HG03280 (cell line): ENCODE measurements at regions not wholly inside any gene's neighbourhood (a gene's known extent, or its start where the extent isn't known, plus 50 kb on each side); places are given as distances from the start of the nearest gene placed in this dataset.
"Not testable (repeated sequence)": the region's sequence is repeated elsewhere in the genome, so short reads cannot be mapped to it uniquely, and the experiment has no call there.

Experiments
- ATAC-seq: cut with Tn5 transposase; IDR thresholded peaks from one replicate; pipeline ENCODE4 v1.9.1; 2021; ENCODE audit warnings: mild to moderate bottlenecking, moderate library complexity; ENCODE audit not compliant: unreplicated experiment

DNA sequence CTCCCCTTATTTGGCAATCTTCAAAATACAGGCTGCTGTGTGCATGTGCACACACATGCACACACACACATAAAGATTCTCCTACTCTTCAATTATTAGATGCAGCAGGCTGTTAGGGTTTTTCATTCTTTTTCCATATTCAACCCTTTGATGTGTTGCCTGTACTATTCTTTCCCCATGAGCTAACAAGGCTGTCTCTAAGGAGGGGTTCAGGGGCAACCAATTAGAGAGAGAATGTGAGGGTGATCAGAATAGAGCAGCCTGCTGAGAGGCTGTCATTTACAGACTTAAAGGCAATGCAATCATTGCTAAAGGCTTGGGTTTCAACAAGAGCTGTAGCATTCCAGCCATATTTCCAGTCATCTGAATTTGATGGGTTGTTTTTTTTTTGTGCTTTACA, 467.4 kb upstream of the ID4 start:
- ATAC-seq = no peak

DNA sequence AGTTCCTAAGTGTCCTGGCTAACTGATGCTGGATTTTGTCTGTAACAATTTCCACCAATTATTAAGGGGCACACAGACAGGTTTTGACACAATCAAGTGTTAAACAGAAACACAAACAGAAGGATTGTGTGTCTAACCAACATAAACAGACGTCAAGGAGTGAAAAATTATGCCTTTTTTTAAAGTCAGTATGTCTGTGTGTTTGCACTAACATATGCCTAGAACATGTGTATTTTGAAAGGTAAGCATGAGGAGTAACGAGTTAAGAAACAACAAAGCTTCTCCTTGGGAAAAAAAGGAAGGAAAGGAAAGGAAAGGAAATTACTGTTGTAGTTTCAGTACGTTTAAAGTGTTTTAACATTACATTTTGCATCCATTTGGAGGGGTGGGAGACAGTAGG, 466.3 kb upstream of the ID4 start:
- no peak for ATAC-seq

DNA sequence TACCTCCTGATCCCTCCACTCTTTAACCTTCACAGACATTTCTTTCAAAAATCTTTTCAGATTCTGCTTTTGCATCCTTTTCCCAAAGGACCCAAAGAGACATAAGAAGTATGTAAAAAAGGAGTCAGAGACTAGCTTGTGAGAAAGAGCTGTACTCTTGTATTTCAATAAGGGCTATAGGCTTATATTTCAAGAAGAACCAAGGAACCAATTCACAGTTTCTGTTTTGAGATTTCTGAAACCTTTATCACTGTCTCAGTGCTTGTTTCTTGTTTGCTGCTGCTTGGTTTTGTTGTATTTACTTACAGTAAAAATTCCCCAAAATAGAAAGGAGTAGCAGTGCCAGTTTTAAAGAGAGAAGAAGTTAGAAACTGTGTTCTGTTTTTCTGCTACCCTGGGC, 461.6 kb upstream of the ID4 start:
- no peak for ATAC-seq

DNA sequence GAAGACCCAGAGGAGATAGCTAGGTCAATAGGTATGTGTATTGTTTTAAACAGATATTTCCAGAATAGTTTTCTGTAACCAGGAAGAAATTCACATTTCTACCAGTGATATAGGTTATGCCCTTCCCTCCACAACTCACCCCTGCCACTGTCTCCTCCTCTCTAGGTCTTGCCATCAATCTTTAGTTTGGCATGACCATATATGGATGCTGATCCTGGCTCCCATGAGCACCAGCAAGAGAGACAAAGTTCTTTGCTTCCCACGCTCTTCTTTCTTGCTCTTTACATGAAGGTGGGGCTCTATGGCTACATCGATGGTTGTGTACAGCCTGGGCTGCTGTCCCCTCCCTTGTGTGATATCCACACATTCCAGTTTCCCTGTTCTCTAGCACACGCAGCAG, 459.4 kb upstream of the ID4 start:
- no peak for ATAC-seq

DNA sequence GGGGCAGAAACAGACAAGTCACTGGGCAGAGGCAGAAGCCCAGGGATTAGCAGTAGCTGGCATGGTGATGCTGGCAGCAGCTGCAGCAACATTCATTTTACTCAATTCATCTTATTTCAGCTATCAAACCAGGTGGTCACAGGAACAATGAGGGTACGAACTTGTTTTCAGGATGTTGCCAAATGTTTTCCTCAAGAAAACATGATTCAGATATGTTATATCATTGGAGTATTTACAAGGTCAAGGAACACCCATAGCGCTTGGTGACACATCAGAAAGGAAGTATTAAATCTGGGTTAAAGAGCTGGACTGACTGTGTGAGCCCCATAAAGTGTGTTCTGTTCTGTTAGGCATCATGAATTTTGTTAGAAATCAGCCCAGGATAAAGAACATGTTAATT, 456.9 kb upstream of the ID4 start:
- no peak for ATAC-seq

DNA sequence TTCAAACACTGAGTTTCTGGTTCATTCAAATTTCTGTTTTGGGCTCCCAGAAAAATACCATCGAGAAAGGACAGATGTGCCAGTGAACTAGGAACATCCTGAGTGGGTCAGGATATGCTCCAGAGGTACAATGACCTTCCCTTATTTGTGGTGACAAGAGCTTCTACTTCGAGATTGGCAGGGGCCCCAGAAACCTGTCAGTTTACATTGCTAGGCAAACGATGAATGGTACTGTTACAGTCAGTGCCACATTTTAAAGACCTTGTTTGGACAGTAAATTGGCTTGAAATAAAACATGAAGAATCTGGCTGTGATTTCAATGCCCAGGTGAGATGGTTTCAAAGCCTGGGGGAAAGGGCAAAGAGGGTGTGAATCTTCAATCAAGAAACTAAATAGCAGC, 454.5 kb upstream of the ID4 start:
- no peak for ATAC-seq

DNA sequence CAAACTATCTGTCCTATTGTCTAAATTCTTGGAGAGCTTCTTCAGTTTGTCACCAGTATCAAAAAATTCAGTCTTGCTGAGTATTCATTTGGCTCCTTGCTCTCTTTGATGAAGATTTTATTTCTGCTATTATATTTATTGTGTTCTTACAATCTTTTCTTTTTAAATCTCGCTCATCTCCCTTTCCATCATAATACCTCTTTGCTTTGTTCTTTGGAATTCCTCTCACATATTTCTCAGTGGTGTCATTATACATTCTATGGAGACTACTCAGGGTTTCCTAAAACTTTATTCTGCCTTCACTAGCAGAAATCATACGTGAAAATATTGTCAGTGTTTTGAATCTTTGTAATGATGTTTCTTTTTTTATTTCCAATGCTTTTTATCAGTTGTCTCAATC, 445.2 kb upstream of the ID4 start:
- ATAC-seq = no peak

DNA sequence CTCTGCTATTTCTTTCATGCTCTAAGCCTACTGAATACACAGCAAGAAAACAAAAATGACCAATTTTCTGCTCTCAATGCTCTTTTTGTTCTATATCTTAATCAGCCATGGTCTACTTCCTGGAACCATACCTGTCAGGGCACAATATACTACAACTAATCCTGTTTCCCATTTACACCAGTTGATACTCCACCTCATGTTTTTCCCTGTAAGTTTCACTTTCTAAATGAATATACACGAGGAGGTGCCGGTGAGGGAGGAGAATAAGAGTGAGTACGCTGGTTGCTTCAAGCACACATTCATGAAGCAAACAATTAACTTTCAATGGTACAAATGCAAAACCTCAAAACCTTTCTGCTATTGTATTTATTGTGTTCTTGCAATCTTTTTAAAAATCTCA, 443.1 kb upstream of the ID4 start:
- ATAC-seq = no peak

DNA sequence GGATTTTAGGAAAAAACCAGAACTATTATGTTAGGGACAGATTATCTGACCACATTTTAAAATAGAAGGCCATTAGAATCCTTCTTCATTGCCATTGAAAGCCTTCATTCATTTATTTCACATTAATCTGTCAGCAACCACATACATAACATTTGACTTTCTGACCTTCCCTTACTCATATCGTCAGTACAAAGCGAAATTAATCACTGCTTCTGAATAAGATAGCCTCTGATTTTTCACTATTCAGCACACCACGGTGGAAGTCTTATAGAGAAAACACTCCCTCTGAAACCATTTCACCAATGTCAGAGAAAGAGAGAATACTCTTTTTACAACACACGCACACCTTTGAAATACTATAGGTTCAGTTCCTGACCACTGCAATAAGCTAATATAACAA, 442.5 kb upstream of the ID4 start:
- no peak for ATAC-seq

DNA sequence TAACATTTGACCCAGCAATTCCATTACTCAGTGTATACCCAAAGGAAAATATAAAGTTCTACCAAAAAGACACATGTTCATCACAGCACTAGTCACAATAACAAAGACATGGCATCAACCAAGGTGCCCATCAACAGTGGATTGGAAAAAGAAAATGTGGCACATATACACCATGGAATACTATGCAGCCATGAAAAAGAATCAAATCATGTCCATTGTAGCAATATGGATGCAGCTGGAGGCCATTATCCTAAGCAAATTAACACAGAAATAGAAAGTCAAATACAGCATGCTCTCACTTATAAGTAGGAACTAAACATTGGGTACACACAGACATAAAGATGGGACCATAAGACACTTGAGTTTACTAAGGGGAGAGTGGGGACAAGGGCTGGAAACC, 441.9 kb upstream of the ID4 start:
- ATAC-seq = no peak

DNA sequence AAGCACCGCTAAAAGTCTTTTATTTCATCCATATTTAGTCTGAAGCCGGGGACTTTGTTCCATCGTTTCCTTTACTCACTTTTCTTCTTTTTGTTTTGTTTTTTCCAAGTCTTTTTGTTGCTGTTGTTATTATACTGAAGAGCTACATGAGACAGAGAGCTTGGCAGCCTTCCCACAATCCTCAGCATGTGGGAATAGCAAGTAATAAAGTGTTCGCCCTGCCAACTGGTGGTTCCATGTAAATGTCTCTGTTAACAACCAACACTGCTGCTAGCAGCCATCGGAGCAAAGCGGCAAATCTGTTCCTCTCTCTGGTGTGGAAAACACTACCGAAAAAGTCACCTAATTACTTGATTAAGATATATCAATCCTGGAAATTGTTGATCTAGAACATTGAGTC, 437.8 kb upstream of the ID4 start:
- ATAC-seq = no peak

DNA sequence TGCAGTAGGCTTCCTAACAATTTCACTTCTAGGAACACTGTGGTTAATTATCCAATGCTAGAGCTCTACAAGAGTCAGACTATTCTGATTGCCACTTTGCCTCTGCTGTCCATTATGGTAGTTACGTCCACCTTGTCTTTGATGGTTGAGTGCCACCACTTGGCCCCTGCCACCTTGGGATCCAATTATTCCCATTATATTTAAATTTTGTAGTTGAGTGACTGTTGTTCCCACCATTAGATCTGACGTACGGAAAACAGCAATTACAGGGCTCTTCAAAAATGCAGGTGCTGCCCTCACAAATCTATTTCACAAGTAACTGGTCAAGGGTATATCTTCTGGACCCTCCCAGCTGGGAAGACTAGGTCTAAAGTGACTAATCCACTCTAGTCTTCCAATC, 432.3 kb upstream of the ID4 start:
- not testable (repeated sequence) for ATAC-seq

DNA sequence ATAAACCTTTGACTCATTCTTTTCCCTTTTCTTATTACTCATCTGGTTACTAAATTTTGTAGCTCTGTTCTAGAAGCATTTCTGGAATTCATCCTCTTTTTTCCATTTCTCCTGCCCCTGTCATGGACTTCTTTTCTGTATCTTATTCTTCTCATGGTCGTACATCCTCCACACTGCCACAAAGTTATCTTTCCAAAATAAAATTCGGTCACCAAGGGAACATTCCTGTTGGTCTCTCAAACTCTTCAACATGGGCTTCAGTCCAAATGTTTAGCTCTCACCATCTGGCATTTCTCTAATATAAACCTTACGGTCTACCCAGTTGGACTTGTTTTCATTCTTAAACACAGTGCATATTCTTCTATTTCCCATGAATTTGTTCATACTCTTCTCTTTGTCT, 428.8 kb upstream of the ID4 start:
- no peak for ATAC-seq

DNA sequence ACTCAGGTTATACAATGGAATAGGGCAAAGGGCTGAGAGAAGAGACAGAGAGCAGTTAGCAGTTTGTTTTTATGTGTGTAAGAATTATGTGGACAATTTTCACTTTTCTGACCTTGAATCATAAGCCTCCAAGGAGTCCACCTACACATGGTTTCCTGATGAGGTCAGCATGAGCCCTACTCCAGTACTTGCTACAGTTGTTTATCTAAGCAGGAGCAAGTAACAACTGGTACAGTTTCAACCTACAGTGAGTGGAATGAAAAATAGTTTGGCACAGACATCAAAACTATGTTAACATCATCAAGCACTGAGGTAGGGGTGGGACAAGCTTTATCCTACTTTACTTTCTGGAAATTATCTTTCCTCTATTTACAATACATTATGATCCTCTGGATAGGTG, 426.7 kb upstream of the ID4 start:
- no peak for ATAC-seq

DNA sequence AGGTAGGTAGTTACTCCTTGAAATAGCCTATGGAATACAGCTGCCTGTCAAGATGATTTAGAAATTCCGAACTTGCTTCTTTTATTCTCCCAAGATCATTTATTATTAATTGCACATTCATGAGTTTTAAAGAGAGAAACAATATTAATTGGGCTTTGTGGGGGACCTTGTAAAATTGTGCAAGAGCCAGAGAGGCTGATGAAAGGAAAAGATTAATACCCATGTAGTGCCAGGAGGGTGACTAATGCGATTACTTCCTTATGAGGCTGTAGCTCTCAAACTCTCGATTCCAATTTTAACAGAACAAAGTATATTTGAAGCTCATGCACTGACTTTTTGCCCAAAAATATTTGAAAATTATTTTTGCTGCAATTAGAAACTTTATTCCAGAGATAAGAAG, 423.8 kb upstream of the ID4 start:
- no peak for ATAC-seq

DNA sequence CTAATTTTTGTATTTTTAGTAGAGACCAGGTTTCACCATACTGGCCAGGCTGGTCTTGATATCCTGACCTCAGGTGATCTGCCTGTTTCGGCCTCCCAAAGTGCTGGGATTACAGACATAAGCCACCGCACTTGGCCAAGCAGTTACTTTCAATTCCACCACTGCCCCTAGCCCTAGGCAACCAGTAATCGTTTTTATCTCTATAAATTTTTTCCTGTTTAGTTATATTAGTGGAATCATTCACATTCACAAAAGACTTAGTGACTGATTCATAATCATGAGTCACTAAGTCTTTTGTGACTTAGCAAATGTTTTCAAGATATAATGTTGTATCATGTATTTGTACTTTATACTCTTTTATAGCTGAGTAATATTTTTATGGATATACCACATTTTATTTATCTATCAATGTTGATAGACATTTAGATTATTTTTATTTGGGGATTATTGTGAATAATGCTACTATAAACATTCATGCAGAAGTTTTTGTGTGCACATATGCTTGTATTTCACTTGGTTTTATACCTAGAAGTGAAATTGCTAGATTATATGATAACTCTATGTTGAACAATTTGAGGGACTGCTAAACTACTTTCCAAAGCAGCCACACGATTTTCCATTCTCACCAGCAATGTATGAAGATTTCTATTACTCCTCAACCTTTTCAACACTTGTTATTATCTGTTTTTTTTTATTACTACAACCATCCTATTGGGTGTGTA, 421.4 kb upstream of the ID4 start:
- ATAC-seq = no peak

DNA sequence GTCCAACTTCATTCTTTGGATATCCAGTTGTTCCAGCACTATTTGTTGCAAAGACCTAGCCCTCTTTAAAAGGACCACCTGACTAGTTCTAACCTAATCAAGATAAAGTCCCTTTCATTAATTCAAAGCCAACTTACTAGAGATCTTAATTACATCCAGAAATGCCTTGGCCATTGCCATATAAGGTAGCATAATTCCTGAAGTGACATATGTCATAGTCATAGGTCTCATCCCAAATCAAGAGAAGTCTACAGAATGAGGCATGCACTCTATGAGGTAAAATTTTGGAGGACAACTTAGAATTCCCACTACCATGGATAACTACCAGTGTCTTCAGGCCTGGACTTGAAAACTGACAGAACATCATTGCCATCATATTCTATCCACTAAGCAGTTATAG, 420.4 kb upstream of the ID4 start:
- no peak for ATAC-seq

DNA sequence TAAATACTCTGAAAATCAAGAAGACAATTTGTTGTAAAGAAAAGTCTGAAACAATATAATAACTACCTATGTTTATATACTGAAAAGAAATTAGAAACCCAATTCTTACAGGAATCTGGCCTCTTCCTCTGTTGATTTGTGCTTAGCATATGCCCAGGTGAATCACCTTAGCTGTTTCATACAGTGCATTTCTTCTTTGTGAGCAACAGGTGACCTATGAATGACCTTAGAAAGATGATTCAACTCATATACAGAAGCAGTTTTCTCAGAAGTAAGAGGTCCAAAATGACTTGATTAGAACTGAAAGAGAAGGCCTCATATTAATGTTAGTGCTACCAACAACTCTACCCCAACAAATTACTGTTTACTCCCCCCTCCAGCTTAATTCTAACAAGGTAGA, 419.5 kb upstream of the ID4 start:
- ATAC-seq = no peak

DNA sequence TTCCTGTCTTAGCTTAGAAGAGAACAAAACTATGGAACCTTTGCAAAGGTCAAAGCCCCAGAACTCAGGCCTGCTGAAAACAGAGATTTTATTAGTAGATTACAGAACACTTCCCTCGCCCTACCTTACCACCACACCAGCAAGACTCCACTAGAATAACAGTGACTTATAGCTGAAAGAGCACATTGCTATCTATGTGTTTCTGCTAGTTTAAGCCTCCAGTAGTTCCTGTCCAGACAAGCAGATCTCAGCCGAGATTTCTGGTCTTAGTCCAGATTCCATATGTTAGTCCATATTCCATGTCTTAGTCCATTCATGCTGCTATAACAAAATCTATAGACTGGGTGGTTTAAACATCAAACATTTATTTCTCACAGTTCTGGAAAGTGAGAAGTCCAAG, 412.3 kb upstream of the ID4 start:
- ATAC-seq = no peak

DNA sequence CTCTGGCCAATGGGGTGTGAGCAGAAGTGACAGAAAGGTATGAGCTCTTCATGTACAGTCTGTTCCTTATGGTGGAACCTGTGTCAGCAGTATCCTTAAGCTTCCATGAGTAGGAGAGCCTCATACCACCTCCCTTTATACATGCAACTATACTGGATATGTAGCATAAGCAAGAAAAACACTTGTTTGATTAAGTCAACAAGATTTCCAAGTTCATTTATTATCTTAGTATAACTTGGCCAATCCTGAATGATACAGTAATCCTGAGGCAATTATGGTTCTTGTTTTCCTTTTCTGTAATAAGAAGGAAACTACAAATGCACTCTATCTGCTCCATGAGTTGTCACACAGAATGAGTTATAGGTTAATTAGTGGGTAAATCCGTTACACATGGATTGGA, 409.6 kb upstream of the ID4 start:
- no peak for ATAC-seq

DNA sequence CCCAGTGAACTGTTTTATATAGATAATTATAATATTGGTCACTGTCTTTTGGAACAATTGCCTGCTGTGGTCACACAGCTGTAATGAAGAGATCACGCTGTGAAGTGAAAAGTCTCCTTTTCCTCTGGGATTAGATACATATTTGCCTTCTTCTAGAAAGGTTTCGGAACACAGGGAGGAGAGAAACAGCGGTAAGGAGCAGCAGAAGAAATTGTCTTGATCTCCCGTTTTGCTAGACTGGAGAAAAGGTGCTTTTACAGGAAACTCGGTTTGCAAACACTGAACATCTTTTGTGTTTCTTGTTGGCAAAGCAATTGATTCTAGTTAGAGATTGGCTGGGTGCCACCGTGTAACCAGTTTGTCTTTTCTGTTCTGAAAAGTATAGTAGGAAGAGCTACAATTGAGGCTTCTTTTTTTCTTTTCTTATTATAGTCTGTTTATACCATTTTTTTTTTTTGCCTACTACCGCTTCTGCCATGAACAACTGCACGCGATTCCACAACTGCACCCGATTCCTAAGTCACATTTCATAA, 404.1 kb upstream of the ID4 start:
- ATAC-seq = no peak

DNA sequence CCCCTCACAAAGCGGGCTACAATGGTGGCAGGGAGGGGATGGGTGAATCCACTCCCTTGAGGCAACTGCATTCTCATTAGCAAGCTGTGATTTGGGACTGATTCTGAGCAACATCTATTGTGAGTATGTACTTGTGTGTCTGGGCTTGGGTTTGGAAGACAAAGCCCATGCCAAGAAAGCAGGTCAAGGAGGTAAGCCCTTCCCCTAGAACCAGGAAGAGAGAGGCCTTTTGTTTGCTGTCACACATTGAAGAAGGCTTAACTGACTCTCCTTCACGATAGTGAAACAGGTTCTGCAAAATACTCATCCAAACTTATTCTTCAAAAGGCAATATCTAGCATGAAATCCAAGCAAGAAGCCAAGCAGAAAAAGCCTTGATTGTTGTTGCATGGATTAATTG, 403.1 kb upstream of the ID4 start:
- no peak for ATAC-seq

DNA sequence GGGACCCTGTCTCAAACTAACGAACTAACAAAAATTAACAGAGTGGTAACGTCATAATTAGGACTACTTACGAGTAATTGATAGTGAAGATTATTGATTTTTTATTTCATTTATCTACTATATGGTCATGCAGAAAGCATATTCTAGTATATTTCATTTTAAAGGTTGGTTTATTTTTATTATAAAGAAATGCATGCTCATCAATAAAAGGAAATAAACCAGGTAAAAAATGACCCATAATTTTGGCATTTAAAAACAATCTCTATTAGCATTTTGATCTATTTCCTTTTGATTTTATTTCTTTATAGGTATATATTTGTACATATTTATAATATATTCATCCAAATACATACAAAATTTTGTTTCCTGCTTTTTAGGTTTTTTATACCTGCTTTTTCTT, 401.4 kb upstream of the ID4 start:
- ATAC-seq = no peak
